ENCODE measurements at regions not wholly inside any gene's neighbourhood (a gene's known extent, or its start where the extent isn't known, plus 50 kb on each side); places are given as distances from the start of the nearest gene placed in this dataset.

DNA sequence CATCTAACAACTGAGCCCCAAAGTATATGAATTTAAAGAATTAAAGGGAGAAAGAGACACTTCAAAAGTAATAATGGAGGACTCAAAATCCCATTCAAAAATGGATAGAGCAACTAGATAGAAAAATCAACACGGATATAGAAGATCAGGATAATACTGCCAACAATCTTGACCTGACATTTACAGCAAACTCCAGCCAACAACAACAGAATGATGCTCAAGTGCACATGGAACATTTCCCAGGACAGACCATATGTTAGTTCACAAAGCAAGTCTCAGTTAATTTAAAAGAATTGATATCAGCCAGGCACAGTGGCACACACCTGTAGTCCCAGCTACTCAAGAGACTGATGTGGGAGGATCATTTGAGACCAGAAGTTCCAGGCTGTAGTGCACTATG is 72.0 kb upstream of the SMARCAD1 start (continued):
- TF ChIP-seq NRF1 (IDR thresholded peaks at IDR 0.05; ENCODE audit: low read depth, low read length), result no peak

DNA sequence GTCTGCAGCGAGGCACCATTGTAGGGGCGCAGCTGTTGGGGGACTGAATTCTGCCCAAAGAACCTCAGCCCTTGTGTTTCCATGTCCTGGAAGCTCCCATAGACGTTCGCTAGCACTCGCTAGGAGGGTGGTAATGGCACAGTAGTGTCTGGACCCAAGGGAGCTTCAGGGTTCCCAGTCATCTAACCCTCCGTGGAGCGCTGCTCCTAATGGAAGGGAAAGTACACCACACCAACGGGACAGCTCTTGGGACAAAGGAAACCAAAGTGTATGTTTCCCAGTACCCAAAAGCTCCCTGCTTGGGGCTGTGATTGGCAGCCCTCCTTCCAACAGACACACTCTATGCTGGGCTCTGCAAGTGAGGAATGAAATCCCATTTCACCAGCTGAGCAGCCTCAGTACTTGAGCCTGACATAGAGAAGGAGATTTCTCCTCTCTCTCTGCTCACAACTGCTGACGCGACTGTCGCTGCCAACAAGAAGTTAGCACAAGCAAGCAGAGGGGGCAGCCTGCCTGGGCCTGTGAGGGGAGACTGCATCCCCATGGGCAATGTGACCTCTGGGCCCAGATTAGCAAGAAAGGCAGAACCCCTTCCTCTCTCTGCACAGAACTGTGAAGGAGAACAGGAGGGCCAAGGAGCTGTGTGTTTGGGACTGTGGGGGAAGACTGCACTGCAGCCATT is 67.6 kb upstream of the SMARCAD1 start:
- Histone ChIP-seq H3K9ac (no peak overlapping the region), H3K27ac (ENCODE audit: low read depth in 2 of 2, low read length in 1 of 2) (no peak overlapping the region), H3K4me3 (ENCODE audit: low read depth in 2 of 2, low read length in 1 of 2) (no peak overlapping the region), H3K9me3 (no peaks in the 10 kb centered on the region), H4K20me1 (ENCODE audit: insufficient read depth) (no peaks in the 10 kb centered on the region), H3K36me3 (replicated peaks in 1 of 2; ENCODE audit: control insufficient read depth in 1 of 2, insufficient read depth in 2 of 2, low read length in 1 of 2) (no peaks in the 10 kb centered on the region), H3K4me2 (no peak overlapping the region), H3K79me2 (ENCODE audit: insufficient read depth) (no peaks in the 10 kb centered on the region), H3K9me2 (no peaks in the 10 kb centered on the region), H3K4me1 (ENCODE audit: control insufficient read depth in 1 of 2, insufficient read depth in 2 of 2, low read depth in 1 of 2, low read length in 1 of 2) (no peaks in the 10 kb centered on the region), H2AFZ (ENCODE audit: low read depth) (no peak overlapping the region), H3F3A (replicated peaks; ENCODE audit: insufficient read depth) (no peaks in the 10 kb centered on the region), H3K27me3 (ENCODE audit: insufficient read depth) (no peaks in the 10 kb centered on the region)
- no peak for DNase-seq
- CTCF ChIA-PET, result interaction anchor here (0.6 to 1.6 kb wide), 2 partner anchors 10 to 1622 kb away, joined by 3 to 5 read pairs; no protein-coding TSS in a partner anchor
- no peak for TF ChIP-seq SMC3 (IDR thresholded peaks at IDR 0.05; ENCODE audit: low read depth, low read length)
- TF ChIP-seq, protein P1, sequence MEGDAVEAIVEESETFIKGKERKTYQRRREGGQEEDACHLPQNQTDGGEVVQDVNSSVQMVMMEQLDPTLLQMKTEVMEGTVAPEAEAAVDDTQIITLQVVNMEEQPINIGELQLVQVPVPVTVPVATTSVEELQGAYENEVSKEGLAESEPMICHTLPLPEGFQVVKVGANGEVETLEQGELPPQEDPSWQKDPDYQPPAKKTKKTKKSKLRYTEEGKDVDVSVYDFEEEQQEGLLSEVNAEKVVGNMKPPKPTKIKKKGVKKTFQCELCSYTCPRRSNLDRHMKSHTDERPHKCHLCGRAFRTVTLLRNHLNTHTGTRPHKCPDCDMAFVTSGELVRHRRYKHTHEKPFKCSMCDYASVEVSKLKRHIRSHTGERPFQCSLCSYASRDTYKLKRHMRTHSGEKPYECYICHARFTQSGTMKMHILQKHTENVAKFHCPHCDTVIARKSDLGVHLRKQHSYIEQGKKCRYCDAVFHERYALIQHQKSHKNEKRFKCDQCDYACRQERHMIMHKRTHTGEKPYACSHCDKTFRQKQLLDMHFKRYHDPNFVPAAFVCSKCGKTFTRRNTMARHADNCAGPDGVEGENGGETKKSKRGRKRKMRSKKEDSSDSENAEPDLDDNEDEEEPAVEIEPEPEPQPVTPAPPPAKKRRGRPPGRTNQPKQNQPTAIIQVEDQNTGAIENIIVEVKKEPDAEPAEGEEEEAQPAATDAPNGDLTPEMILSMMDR (IDR thresholded peaks at IDR 0.05), result no peak
- no peak for TF ChIP-seq EZH2phosphoT487 (IDR thresholded peaks at IDR 0.05; ENCODE audit: borderline replicate concordance, low read depth)
- TF ChIP-seq FOXJ3 (CRISPR knock-in tag; IDR thresholded peaks at IDR 0.05), result no peak
- no peak for TF ChIP-seq TEAD4 (IDR thresholded peaks at IDR 0.05; ENCODE audit: borderline replicate concordance, insufficient read depth)
- TF ChIP-seq, protein P2, sequence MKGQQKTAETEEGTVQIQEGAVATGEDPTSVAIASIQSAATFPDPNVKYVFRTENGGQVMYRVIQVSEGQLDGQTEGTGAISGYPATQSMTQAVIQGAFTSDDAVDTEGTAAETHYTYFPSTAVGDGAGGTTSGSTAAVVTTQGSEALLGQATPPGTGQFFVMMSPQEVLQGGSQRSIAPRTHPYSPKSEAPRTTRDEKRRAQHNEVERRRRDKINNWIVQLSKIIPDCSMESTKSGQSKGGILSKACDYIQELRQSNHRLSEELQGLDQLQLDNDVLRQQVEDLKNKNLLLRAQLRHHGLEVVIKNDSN (IDR thresholded peaks at IDR 0.05; ENCODE audit: borderline replicate concordance, low read depth), result no peak
- TF ChIP-seq SIN3A (IDR thresholded peaks at IDR 0.05; ENCODE audit: borderline replicate concordance, low read depth, low read length), result no peak
- TF ChIP-seq MXI1 (IDR thresholded peaks at IDR 0.05; ENCODE audit: low read depth, low read length), result no peak
- TF ChIP-seq YY1 (IDR thresholded peaks at IDR 0.05; ENCODE audit: low read depth), result no peak
- no peak for TF ChIP-seq NRF1 (IDR thresholded peaks at IDR 0.05; ENCODE audit: low read depth, low read length)
- WGBS (ENCODE audit: low lambda C conversion rate), result 59% methylated on average over 11 of the region's 11 CpGs
- POLR2A ChIA-PET, result no interaction called here

DNA sequence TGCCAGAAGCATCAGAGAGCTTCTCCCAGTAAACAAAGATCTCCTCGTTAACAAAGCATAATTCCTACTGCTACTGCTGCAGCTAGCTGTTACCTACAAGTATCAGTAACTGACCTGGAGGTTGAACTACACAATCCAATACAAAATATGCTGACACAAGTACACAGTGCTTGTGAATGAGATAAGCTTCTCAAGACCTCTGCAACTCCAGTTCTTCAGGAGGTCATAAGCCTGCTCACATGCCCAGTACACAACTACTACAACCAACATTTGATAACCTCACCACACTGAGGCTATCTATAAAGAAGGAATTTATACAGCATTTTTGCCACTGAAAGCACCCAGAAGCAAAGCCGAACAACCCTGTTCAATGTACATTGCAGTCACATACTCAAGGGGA is 66.7 kb upstream of the SMARCAD1 start:
- H2AFZ ChIP-seq (ENCODE audit: low read depth), result no peak overlapping the region
- H3K9me2 ChIP-seq, result no peaks in the 10 kb centered on the region
- H3F3A ChIP-seq (replicated peaks; ENCODE audit: insufficient read depth), result no peaks in the 10 kb centered on the region
- H3K9me3 ChIP-seq, result no peaks in the 10 kb centered on the region
- H3K79me2 ChIP-seq (ENCODE audit: insufficient read depth), result no peaks in the 10 kb centered on the region
- 47% methylated on average over 2 of the region's 2 CpGs for WGBS (ENCODE audit: low lambda C conversion rate)
- no peaks in the 10 kb centered on the region for H3K36me3 ChIP-seq (replicated peaks in 1 of 2; ENCODE audit: control insufficient read depth in 1 of 2, insufficient read depth in 2 of 2, low read length in 1 of 2)
- H3K4me3 ChIP-seq (ENCODE audit: low read depth in 2 of 2, low read length in 1 of 2), result no peak overlapping the region
- POLR2A ChIA-PET, result no interaction called here
- no peaks in the 10 kb centered on the region for H3K4me1 ChIP-seq (ENCODE audit: control insufficient read depth in 1 of 2, insufficient read depth in 2 of 2, low read depth in 1 of 2, low read length in 1 of 2)
- no peaks in the 10 kb centered on the region for H3K27me3 ChIP-seq (ENCODE audit: insufficient read depth)
- CTCF ChIA-PET, result interaction anchor here (1.6 kb wide), 1 partner anchor 11 kb away, joined by 5 read pairs; no protein-coding TSS in a partner anchor
- H3K9ac ChIP-seq, result no peak overlapping the region
- H4K20me1 ChIP-seq (ENCODE audit: insufficient read depth), result no peaks in the 10 kb centered on the region
- H3K4me2 ChIP-seq, result no peak overlapping the region
- no peak for DNase-seq
- H3K27ac ChIP-seq (ENCODE audit: low read depth in 2 of 2, low read length in 1 of 2), result no peak overlapping the region
- TF ChIP-seq FOXM1 (IDR thresholded peaks at IDR 0.05; ENCODE audit: low read depth), result no peak
- TF ChIP-seq MXI1 (IDR thresholded peaks at IDR 0.05; ENCODE audit: low read depth, low read length), result no peak
- TF ChIP-seq MEF2A (IDR thresholded peaks at IDR 0.05; ENCODE audit: borderline replicate concordance, low read depth), result no peak
- TF ChIP-seq TCF12 (IDR thresholded peaks at IDR 0.05), result no peak
- TF ChIP-seq, protein P3, sequence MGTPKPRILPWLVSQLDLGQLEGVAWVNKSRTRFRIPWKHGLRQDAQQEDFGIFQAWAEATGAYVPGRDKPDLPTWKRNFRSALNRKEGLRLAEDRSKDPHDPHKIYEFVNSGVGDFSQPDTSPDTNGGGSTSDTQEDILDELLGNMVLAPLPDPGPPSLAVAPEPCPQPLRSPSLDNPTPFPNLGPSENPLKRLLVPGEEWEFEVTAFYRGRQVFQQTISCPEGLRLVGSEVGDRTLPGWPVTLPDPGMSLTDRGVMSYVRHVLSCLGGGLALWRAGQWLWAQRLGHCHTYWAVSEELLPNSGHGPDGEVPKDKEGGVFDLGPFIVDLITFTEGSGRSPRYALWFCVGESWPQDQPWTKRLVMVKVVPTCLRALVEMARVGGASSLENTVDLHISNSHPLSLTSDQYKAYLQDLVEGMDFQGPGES (IDR thresholded peaks at IDR 0.05; ENCODE audit: low read depth, low read length), result no peak
- TF ChIP-seq, protein P4, sequence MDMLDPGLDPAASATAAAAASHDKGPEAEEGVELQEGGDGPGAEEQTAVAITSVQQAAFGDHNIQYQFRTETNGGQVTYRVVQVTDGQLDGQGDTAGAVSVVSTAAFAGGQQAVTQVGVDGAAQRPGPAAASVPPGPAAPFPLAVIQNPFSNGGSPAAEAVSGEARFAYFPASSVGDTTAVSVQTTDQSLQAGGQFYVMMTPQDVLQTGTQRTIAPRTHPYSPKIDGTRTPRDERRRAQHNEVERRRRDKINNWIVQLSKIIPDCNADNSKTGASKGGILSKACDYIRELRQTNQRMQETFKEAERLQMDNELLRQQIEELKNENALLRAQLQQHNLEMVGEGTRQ (IDR thresholded peaks at IDR 0.05; ENCODE audit: borderline replicate concordance, low read depth, low read length), result no peak
- no peak for TF ChIP-seq FOXJ3 (CRISPR knock-in tag; IDR thresholded peaks at IDR 0.05)
- TF ChIP-seq, protein P5, sequence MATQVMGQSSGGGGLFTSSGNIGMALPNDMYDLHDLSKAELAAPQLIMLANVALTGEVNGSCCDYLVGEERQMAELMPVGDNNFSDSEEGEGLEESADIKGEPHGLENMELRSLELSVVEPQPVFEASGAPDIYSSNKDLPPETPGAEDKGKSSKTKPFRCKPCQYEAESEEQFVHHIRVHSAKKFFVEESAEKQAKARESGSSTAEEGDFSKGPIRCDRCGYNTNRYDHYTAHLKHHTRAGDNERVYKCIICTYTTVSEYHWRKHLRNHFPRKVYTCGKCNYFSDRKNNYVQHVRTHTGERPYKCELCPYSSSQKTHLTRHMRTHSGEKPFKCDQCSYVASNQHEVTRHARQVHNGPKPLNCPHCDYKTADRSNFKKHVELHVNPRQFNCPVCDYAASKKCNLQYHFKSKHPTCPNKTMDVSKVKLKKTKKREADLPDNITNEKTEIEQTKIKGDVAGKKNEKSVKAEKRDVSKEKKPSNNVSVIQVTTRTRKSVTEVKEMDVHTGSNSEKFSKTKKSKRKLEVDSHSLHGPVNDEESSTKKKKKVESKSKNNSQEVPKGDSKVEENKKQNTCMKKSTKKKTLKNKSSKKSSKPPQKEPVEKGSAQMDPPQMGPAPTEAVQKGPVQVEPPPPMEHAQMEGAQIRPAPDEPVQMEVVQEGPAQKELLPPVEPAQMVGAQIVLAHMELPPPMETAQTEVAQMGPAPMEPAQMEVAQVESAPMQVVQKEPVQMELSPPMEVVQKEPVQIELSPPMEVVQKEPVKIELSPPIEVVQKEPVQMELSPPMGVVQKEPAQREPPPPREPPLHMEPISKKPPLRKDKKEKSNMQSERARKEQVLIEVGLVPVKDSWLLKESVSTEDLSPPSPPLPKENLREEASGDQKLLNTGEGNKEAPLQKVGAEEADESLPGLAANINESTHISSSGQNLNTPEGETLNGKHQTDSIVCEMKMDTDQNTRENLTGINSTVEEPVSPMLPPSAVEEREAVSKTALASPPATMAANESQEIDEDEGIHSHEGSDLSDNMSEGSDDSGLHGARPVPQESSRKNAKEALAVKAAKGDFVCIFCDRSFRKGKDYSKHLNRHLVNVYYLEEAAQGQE (IDR thresholded peaks at IDR 0.05; ENCODE audit: low read depth, low read length), result no peak

All from SK-N-SH (cell line).